GM21786 (cell line): ENCODE measurements at regions not wholly inside any gene's neighbourhood (a gene's known extent, or its start where the extent isn't known, plus 50 kb on each side); places are given as distances from the start of the nearest gene placed in this dataset.

Experiments
- ATAC-seq: cut with Tn5 transposase; IDR thresholded peaks from one replicate; pipeline ENCODE4 v1.9.1; 2021; ENCODE audit not compliant: unreplicated experiment

DNA sequence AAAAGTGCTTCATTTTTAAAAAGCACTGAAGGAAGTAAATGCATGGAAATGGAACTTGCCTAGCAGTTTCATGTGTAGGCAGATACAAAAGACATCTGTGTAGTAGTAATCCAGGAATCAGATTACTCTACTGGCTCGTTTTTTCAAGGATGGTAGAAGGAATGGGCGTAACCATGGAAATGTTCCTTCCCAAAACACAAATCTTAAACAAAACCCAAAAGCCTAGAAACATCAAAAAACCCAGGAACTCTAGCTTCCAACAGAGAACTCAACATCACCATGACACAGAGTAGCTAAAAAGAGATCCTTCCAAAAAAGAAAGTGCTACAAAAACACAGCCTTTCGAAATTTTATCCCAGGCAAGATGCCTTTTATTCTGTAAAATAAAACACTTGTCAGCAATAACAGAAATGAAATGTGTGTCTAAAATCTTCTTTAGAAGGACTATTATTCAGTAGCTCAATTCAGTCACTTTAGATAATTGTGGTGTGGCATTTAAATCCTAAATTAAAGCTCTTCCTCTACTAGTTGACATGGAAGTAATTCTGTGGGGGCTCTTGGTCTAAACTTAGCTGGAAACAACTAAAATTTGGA lies 81.7 kb downstream of the FAM217A start:
- no peak for ATAC-seq

DNA sequence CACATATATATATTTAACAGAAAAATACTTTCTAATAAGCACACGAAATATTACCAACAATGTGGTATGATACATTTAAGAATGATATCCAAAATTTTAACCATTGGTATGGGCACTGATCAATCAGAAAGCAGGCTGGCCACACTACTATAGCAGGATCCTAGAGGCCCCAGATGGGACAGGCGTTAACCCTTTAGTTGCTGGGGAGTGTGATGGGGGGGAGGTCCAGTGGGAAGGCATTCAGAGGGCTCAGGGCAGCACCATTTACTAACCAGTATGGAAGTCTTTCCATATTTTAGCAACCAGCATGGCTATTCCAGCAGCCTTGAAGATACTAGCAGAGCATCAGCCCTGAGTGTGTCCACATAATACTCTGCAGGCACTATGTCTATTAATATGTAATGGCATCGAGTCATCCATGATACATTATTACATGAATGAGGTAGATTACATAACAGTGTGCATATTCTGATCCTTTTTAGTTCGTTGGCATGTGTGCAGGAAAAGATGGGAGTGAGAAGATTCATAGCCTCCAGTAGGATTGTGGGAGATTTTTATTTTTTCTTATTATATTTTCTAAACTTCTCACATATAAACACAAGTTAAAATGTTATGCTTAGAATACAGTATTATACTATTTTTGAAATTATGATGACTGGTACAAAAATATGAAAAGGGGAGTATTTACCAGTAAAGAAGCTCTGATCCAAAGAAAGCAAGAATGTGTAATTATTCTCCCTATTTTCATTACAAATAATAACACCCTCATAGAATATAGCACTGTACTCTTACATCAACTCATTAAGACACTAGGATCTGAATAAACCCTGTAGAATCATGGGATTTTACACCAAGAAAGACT lies 78.9 kb downstream of the FAM217A start:
- ATAC-seq, result no peak

GRCh38 chr6:4004249-4004648 lies 74.7 kb downstream of the FAM217A start:
- ATAC-seq, result no peak

DNA sequence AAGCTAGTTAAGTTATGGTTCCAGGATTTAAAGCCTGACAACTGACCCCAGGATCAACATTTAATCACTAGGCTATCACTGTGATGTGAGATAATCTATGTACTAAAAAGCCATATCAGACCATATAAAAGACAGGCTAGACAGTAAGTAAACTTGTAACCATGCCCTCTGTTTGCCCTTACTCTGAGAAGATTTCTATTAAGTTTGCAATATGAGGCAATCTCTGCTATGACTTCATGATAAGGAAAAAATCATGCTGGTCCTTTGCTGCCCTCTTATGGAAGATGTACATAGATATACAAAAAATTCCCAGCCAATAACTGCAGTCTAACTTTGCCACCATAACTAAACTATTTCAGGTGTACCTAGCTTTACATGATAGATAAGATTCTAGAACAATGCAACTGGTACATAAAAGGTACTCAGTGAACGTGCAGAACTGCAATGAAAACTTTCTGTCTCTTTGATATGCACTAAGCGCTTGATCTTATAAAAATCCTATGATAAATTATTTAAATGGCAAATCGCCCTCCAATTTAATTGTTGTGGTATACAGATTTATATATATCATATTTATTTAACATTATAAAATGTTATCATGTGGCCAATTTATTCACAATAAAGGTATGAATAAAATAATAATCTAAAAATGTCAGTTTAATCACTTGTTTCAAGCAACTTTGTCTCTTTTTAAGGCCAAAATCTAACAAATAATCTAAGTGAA lies 70.5 kb downstream of the FAM217A start:
- ATAC-seq, result no peak

DNA sequence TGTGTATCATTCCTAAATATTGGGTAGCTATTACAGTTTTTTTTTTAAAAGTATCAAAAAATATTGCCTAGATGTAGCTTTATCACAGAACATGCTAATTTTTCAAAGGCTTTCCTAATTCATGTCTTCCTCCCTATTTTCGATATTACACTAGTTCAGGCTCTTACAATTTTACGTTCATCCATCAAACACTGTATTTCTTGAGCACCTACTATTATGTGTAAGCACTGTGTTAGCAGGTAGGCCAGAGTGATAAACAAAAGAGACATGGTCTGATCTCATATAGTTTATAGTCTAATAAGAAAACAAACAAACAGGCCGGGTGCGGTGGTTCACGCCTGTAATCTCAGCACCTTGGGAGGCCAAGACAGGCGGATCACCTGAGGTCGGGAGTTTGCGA lies 69.5 kb downstream of the FAM217A start:
- no peak for ATAC-seq

DNA sequence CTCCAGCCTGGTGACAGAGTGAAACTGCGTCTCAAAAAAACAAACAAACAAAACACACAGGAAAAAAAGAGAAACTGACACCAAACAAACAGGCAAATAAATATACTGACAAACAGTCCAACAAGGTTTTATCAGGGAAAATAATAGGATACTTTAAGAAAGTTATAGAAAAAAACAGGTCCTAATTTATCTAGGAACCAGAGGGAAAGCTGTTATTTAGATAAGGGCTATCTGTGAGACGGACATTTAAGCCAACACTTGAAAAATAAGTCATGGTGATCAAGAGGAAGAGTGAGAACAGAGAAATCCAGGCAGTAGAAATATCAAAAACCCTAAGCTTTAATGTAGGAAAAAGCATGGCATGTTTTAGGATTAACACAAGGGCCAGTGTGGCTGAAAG lies 68.9 kb downstream of the FAM217A start:
- no peak for ATAC-seq

- no peak for ATAC-seq
Measured at GRCh38 chr6:4010689-4011090, 68.2 kb downstream of the FAM217A start.

DNA sequence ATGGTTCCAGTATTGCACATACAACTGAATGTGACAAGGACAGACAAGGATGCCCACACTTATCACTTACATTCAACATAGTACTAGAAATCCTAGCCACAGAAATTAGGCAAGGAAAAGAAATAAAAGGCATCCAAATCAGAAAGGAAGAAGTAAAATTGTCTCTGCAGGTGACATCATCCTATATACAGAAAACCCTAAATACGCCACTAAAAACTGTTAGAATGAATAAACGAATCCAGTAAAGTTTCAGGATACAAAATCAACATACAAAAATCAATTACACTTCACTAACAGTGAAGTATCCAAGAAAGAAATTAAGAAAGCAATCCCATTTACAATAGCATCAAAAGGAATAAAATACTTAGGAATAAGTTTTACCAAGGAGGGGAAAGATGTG lies 66.1 kb downstream of the FAM217A start:
- no peak for ATAC-seq

DNA sequence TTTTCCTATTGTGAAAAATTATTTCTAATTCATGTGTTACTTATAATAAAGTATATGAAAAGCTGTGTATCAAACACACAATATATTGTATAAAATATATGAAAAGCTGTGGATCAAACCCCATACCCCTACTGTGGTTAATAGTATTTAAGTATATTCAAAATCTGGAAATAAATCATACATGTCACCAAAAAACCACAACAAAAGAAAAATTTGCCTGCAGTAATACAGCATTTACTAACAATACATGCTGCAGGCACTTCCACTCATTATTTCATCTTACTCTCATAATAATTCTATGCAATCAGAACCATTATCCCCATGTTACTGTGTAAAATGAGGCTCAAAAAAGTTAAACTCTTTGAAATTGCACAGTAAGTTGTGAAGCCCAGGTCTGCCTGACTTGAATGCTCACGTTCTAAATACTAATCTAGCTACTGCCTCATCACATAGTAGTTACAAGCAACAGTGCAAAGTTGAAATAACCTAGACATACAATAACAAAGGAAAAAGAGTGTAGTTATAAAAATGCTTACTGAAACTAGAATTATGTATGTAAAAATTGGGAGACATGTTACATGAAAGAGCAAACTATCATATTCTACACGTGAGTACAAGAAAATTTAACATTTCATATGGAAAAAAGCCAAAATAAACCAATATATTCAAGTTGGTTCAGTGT lies 61.7 kb downstream of the FAM217A start:
- ATAC-seq, result no peak

GRCh38 chr6:4017834-4018170 lies 61.1 kb downstream of the FAM217A start:
- no peak for ATAC-seq

- peak; percentile 58 for ATAC-seq
Measured at GRCh38 chr6:4018171-4018923, 60.6 kb downstream of the FAM217A start.
